ENCODE measurements at regions not wholly inside any gene's neighbourhood (a gene's known extent, or its start where the extent isn't known, plus 50 kb on each side); places are given as distances from the start of the nearest gene placed in this dataset.

DNA sequence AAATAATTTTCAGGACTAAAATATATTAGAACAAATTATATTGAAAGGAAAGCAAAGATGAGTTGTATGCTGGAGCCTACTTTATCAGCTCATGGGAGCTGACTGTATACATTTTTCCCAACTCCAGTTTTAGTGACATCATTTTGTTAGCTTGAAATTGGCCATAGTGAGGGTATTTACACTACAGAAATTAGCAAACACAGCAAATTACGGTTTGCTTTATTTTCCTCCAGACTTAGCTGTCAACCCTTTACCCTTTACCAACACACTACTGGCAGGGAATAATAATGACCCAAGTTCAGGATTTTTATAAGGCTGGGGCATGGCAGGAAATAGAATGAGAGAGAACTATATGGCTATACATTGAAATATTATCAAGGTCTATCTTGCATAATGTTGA is 120.3 kb upstream of the PRSS1 start:
- TF ChIP-seq, protein P1, sequence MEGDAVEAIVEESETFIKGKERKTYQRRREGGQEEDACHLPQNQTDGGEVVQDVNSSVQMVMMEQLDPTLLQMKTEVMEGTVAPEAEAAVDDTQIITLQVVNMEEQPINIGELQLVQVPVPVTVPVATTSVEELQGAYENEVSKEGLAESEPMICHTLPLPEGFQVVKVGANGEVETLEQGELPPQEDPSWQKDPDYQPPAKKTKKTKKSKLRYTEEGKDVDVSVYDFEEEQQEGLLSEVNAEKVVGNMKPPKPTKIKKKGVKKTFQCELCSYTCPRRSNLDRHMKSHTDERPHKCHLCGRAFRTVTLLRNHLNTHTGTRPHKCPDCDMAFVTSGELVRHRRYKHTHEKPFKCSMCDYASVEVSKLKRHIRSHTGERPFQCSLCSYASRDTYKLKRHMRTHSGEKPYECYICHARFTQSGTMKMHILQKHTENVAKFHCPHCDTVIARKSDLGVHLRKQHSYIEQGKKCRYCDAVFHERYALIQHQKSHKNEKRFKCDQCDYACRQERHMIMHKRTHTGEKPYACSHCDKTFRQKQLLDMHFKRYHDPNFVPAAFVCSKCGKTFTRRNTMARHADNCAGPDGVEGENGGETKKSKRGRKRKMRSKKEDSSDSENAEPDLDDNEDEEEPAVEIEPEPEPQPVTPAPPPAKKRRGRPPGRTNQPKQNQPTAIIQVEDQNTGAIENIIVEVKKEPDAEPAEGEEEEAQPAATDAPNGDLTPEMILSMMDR (conservative IDR thresholded peaks at IDR 0.05; ENCODE audit: low read depth, low read length) = no peak
- TF ChIP-seq EZH2 (IDR thresholded peaks at IDR 0.05; ENCODE audit: borderline replicate concordance, low read depth, low read length, poor library complexity, severe bottlenecking) = no peak
